ENCODE measurements at regions not wholly inside any gene's neighbourhood (a gene's known extent, or its start where the extent isn't known, plus 50 kb on each side); places are given as distances from the start of the nearest gene placed in this dataset.

DNA sequence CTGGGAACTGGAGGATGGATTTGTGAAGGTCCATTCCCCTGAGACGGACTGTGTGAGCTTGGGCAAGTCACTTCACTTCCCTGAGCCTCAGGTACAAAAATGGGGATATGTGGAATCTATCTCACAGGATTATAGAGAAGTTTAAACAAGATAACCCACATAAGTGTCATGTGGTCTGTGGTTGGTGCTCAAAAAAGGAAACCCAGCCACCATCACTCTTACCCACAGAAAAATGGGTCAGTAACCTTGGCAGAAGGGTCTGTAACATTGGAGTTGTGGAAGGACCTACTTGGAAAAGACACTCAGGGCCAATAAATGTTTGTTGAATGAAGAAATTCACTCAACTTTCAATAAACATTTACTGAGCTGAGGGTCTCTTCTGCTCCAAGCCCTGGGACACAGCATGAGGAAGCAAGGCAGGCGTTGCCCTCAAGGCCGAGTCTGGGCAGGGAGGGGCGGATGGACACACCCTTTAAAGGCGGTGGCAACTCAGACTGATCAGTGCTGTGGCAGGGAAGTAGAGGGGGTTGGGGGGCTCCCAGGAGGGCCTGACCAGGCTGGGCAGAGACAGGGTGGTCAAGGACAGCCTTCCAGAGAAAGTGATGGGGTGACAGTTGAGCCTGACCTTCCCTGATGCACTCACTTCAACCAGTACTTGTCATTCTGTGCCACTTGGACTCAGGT, 66.7 kb upstream of the ACOT11 start:
- Histone ChIP-seq H3K27me3 (no peaks in the 10 kb centered on the region), H3K36me3 (no peaks in the 10 kb centered on the region), H3K9me3 (no peaks in the 10 kb centered on the region), H3K4me1 (peaks cover 0 to 43% (median 0%) of the 10 kb centered on the region in 9 donors), H3K27ac (no peak overlapping the region), H3K4me3 (no peak overlapping the region)
- DNase-seq: no peak
- no peak for ATAC-seq
- intact Hi-C loops (cut with DNase I): loop anchor here in 3 of 10 donors (5.0 to 10.0 kb wide), 3 partner anchors 64 to 267 kb away; no protein-coding TSS in a partner anchor
- no peak for TF ChIP-seq CTCF (IDR thresholded peaks at IDR 0.05)
- 93 to 95% methylated on average over 5 of the region's 5 CpGs for WGBS, 2 donors

DNA sequence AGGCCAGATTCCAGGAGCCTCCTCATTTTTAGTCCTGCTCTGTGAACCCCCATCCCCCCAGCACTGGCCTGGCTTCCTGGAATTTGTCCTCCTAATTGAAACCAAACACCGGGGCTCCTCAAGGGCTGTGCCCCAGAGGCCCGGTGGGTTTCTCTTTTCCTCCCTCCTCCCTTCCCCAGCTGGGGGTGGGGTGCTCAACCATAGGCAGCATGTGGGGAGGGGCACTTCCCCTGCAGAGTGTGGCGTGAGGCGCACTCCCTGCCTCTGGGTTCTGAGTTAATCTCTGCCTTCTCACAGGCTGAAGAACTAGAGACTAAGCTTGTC, 67.5 kb upstream of the ACOT11 start:
- H3K27ac ChIP-seq: peak overlapping the region in 1 of 10 donors; percentile 20
- H3K27me3 ChIP-seq: peaks cover 0 to 4% (median 0%) of the 10 kb centered on the region in 7 donors
- no peak overlapping the region for H3K4me3 ChIP-seq
- no peaks in the 10 kb centered on the region for H3K9me3 ChIP-seq
- no peaks in the 10 kb centered on the region for H3K36me3 ChIP-seq
- 39 to 46% methylated on average over 4 of the region's 4 CpGs for WGBS, 2 donors
- intact Hi-C loops (cut with DNase I): loop anchor here in 3 of 10 donors (5.0 to 10.0 kb wide), 3 partner anchors 63 to 266 kb away; no protein-coding TSS in a partner anchor
- peaks cover 0 to 41% (median 2%) of the 10 kb centered on the region in 9 donors for H3K4me1 ChIP-seq
- TF ChIP-seq CTCF (IDR thresholded peaks at IDR 0.05): no peak
- ATAC-seq (no peak), DNase-seq (no peak)

DNA sequence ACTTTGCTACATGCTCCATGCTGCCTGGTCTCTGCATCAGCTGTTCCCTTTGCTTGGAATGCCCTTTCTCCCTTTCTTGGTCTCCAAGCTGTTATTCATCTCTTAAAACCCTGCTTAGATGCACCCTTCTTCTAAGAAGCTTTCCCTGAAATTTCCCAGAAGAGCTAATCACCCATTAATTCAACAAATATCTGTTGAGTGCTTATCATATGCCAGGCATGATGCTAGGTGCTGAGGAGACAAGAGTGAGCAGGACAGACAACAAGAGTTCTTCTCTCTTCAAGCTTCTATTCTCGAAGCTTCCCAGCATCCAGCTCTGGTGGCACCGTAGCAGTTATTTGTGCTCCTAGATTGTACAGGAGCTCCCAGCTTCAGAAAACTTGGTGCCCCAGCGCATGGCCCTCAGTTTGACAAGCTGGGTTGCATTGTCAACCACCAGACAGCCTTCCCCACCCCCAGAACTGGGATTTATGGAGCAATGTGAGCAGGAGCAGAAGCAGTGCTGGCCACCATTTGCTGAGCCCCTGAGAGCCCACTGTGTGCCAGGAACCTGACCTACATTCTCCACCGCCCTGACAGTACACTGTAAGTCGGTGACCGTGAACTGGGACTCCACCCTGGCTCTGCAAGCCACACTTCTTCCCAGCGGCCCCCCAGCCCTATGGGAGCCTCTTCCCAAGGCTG, 68.0 kb upstream of the ACOT11 start:
- H3K36me3 ChIP-seq: no peaks in the 10 kb centered on the region
- 79 to 82% methylated on average over 7 of the region's 7 CpGs for WGBS, 2 donors
- no peak for ATAC-seq
- H3K4me1 ChIP-seq: peaks cover 0 to 43% (median 7%) of the 10 kb centered on the region in 9 donors
- peaks cover 0 to 9% (median 3%) of the 10 kb centered on the region in 7 donors for H3K27me3 ChIP-seq
- intact Hi-C loops (cut with DNase I): loop anchor here in 3 of 10 donors (5.0 to 10.0 kb wide), 3 partner anchors 63 to 265 kb away; no protein-coding TSS in a partner anchor
- no peaks in the 10 kb centered on the region for H3K9me3 ChIP-seq
- no peak for DNase-seq
- no peak for TF ChIP-seq CTCF (IDR thresholded peaks at IDR 0.05)
- peak overlapping the region in 1 of 10 donors; percentile 20 for H3K27ac ChIP-seq
- H3K4me3 ChIP-seq: no peak overlapping the region

DNA sequence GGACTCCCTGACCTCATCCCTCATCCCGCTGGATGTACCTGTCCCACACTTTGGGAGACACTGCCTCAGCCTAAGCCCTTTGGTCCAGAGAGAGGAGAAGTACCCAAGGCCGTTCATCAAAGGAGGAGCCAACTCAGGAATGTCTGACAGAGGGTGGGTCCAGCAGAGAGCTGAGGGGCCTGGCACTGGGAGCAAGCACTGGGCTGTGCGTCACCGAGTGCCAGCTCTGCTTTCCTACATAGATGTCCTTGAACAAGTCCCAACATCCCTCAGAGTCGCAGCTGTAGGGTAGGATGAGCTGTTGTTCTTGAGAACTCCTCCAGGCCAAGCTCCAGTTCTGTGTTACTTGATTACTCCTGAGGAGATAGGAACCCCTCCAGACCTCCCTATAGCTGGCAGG, 68.8 kb upstream of the ACOT11 start:
- Histone ChIP-seq H3K27me3 (peaks cover 0 to 16% (median 7%) of the 10 kb centered on the region in 7 donors), H3K36me3 (no peaks in the 10 kb centered on the region), H3K27ac (no peak overlapping the region), H3K4me3 (no peak overlapping the region), H3K4me1 (peaks cover 3 to 48% (median 8%) of the 10 kb centered on the region in 9 donors), H3K9me3 (no peaks in the 10 kb centered on the region)
- no peak for TF ChIP-seq CTCF (IDR thresholded peaks at IDR 0.05)
- ATAC-seq: no peak
- DNase-seq: no peak
- intact Hi-C loops (cut with DNase I): no loop called here
- 91 to 92% methylated on average over 5 of the region's 5 CpGs for WGBS, 2 donors
